NCI-H2227 (cell line): ENCODE measurements at regions not wholly inside any gene's neighbourhood (a gene's known extent, or its start where the extent isn't known, plus 50 kb on each side); places are given as distances from the start of the nearest gene placed in this dataset.

Source experiments
- DNase-seq: peaks from one replicate; lab custom pipeline; 2025; ENCODE audit not compliant: unreplicated experiment; lab: John Stamatoyannopoulos, UW

- DNase-seq, result peak; percentile 58
These were observed 678.4 kb downstream of the MED13L start for GRCh38 chr12:115598871-115599811.

- DNase-seq, result no peak
These were observed 680.3 kb downstream of the MED13L start for GRCh38 chr12:115597157-115597712.

- DNase-seq, result no peak
These were observed 689.4 kb downstream of the MED13L start for GRCh38 chr12:115588131-115588530.

GRCh38 chr12:115584156-115584555 lies 693.3 kb downstream of the MED13L start:
- no peak for DNase-seq

GRCh38 chr12:115583591-115583990 lies 693.9 kb downstream of the MED13L start:
- no peak for DNase-seq

GRCh38 chr12:115577401-115577800 lies 700.1 kb downstream of the MED13L start:
- DNase-seq, result no peak

- no peak for DNase-seq
These were observed 702.7 kb downstream of the MED13L start for GRCh38 chr12:115574826-115575225.

GRCh38 chr12:115572440-115572839 lies 705.1 kb downstream of the MED13L start:
- no peak for DNase-seq

- DNase-seq, result no peak
These were observed 706.0 kb downstream of the MED13L start for GRCh38 chr12:115571446-115571845.

- no peak for DNase-seq
These were observed 706.5 kb downstream of the MED13L start for GRCh38 chr12:115571027-115571426.

- DNase-seq, result peak; percentile 14
These were observed 707.3 kb downstream of the MED13L start for GRCh38 chr12:115570069-115570777.

- peak; percentile 13 for DNase-seq
These were observed 708.0 kb downstream of the MED13L start for GRCh38 chr12:115569345-115570068.

GRCh38 chr12:115558281-115558680 lies 719.2 kb downstream of the MED13L start:
- DNase-seq, result no peak

GRCh38 chr12:115553622-115554021 lies 723.9 kb downstream of the MED13L start:
- DNase-seq, result no peak

GRCh38 chr12:115543269-115543668 lies 734.2 kb downstream of the MED13L start:
- no peak for DNase-seq

GRCh38 chr12:115542656-115543055 lies 734.8 kb downstream of the MED13L start:
- DNase-seq, result no peak

- DNase-seq, result no peak
These were observed 735.5 kb downstream of the MED13L start for GRCh38 chr12:115541891-115542421.

GRCh38 chr12:115528466-115528865 lies 749.0 kb downstream of the MED13L start:
- DNase-seq, result no peak

GRCh38 chr12:115521771-115522409 lies 755.6 kb downstream of the MED13L start:
- DNase-seq, result no peak

GRCh38 chr12:115519887-115520286 lies 757.6 kb downstream of the MED13L start:
- DNase-seq, result no peak
